22Rv1 (cell line): ENCODE measurements at regions not wholly inside any gene's neighbourhood (a gene's known extent, or its start where the extent isn't known, plus 50 kb on each side); places are given as distances from the start of the nearest gene placed in this dataset.

ENCODE experiments used
- ZFX ChIP-seq: fragments of 450-650 bp; IDR thresholded peaks from 2 replicates; pipeline ENCODE4 v1.6.1; 2017; ENCODE audit warnings: antibody characterized with exemption, borderline replicate concordance
- TF ChIP-seq, protein P1 (sequence below): fragments of 450-650 bp; IDR thresholded peaks from 2 replicates; pipeline ENCODE4 v1.5.1; 2017; ENCODE audit warnings: mild to moderate bottlenecking

DNA sequence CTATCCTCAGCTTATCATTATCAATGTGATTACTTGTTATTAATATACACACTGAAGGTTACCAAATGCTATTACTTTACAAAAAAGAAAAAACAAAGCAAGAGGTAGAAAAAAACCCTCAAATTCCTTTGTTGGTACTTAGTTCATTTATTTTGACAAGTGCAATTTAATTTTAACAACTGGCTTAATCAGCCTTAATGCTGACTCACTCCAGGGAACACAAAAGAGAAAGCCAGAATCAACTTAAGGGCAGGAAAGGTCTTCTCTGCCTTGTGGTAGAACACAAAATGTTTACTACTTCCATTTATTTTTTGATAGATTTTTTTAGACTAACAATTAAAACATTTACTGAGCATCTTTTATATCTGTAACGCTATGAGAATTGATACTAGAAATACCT, 417.1 kb downstream of the PCDH17 start:
- TF ChIP-seq, protein P1, sequence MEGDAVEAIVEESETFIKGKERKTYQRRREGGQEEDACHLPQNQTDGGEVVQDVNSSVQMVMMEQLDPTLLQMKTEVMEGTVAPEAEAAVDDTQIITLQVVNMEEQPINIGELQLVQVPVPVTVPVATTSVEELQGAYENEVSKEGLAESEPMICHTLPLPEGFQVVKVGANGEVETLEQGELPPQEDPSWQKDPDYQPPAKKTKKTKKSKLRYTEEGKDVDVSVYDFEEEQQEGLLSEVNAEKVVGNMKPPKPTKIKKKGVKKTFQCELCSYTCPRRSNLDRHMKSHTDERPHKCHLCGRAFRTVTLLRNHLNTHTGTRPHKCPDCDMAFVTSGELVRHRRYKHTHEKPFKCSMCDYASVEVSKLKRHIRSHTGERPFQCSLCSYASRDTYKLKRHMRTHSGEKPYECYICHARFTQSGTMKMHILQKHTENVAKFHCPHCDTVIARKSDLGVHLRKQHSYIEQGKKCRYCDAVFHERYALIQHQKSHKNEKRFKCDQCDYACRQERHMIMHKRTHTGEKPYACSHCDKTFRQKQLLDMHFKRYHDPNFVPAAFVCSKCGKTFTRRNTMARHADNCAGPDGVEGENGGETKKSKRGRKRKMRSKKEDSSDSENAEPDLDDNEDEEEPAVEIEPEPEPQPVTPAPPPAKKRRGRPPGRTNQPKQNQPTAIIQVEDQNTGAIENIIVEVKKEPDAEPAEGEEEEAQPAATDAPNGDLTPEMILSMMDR, result no peak
- no peak for TF ChIP-seq ZFX
